ENCODE measurements at regions not wholly inside any gene's neighbourhood (a gene's known extent, or its start where the extent isn't known, plus 50 kb on each side); places are given as distances from the start of the nearest gene placed in this dataset.

DNA sequence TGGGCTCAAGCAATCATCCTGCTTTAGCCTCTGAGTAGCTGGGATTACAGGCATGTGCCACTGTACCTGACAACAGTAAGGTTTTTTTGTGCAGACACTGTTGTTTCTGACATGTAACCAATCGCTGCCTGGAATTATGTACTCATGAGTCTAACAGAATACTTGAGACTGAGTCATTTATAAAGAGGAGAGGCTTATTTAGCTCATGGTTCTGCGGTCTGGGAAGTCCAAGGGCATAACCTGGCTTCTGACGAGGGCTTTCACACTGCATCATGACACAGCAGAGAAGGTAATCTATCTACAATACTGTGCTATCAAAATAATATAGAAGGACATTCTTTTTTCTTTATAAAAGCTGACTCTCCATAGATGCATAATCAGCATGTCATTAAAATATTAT is 115.5 kb upstream of the STOX2 start:
- TF ChIP-seq, protein P1, sequence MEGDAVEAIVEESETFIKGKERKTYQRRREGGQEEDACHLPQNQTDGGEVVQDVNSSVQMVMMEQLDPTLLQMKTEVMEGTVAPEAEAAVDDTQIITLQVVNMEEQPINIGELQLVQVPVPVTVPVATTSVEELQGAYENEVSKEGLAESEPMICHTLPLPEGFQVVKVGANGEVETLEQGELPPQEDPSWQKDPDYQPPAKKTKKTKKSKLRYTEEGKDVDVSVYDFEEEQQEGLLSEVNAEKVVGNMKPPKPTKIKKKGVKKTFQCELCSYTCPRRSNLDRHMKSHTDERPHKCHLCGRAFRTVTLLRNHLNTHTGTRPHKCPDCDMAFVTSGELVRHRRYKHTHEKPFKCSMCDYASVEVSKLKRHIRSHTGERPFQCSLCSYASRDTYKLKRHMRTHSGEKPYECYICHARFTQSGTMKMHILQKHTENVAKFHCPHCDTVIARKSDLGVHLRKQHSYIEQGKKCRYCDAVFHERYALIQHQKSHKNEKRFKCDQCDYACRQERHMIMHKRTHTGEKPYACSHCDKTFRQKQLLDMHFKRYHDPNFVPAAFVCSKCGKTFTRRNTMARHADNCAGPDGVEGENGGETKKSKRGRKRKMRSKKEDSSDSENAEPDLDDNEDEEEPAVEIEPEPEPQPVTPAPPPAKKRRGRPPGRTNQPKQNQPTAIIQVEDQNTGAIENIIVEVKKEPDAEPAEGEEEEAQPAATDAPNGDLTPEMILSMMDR (IDR thresholded peaks at IDR 0.05; ENCODE audit: poor library complexity, severe bottlenecking), result no peak
- no peak for TF ChIP-seq EP300 (conservative IDR thresholded peaks at IDR 0.05; ENCODE audit: poor library complexity, severe bottlenecking)

Measured in neural cell (in vitro differentiated cells).